Mucosa of rectum (tissue), 2 donors: ENCODE measurements at regions not wholly inside any gene's neighbourhood (a gene's known extent, or its start where the extent isn't known, plus 50 kb on each side); places are given as distances from the start of the nearest gene placed in this dataset.

Source experiments
- H3K27ac ChIP-seq, 2 donors: one replicate each; pipeline ENCODE4 v1.7.0; 2013; ENCODE audit warnings: inconsistent platforms in 2 of 2, low read depth in 2 of 2, low read length in 2 of 2
- H3K27me3 ChIP-seq, 2 donors: one replicate each; pipeline ENCODE4 v1.7.0; 2013; ENCODE audit warnings: low read length in 2 of 2; ENCODE audit not compliant: control insufficient read depth in 2 of 2, insufficient read depth in 2 of 2
- H3K36me3 ChIP-seq, 2 donors: one replicate each; pipeline ENCODE4 v1.7.0; 2013; ENCODE audit warnings: low read length in 2 of 2; ENCODE audit not compliant: control insufficient read depth in 2 of 2, insufficient read depth in 2 of 2
- H3K4me1 ChIP-seq, 2 donors: one replicate each; pipeline ENCODE4 v1.7.0; 2013; ENCODE audit warnings: low read length in 2 of 2, mild to moderate bottlenecking in 1 of 2; ENCODE audit not compliant: control insufficient read depth in 2 of 2, insufficient read depth in 2 of 2
- H3K4me3 ChIP-seq, 2 donors: one replicate each; pipeline ENCODE4 v1.7.0; 2013; ENCODE audit warnings: low read length in 2 of 2
- H3K9ac ChIP-seq, 2 donors: one replicate each; pipeline ENCODE4 v1.7.0; 2013; ENCODE audit warnings: low read length in 2 of 2, low read depth in 1 of 2, mild to moderate bottlenecking in 1 of 2
- H3K9me3 ChIP-seq, 2 donors: one replicate each; pipeline ENCODE4 v1.7.0; 2013; ENCODE audit warnings: low read length in 2 of 2; ENCODE audit not compliant: control insufficient read depth in 2 of 2
- donor health status: healthy.
- donor health status: Normal muscosa, but diverticular disease.

GRCh38 chr9:99300603-99301002 lies 78.5 kb downstream of the SEC61B start:
- no peak overlapping the region for H3K4me3 ChIP-seq
- H3K36me3 ChIP-seq: no peaks in the 10 kb centered on the region
- no peak overlapping the region for H3K27ac ChIP-seq
- H3K9me3 ChIP-seq: no peaks in the 10 kb centered on the region
- H3K27me3 ChIP-seq: peaks cover 0 to 5% of the 10 kb centered on the region in 2 donors
- H3K9ac ChIP-seq: no peak overlapping the region
- no peaks in the 10 kb centered on the region for H3K4me1 ChIP-seq

- H3K9me3 ChIP-seq: no peaks in the 10 kb centered on the region
- no peak overlapping the region for H3K9ac ChIP-seq
- H3K36me3 ChIP-seq: no peaks in the 10 kb centered on the region
- H3K4me1 ChIP-seq: no peaks in the 10 kb centered on the region
- H3K4me3 ChIP-seq: no peak overlapping the region
- peaks cover 0 to 5% of the 10 kb centered on the region in 2 donors for H3K27me3 ChIP-seq
- H3K27ac ChIP-seq: no peak overlapping the region
Observed at GRCh38 chr9:99303177-99303576, 81.1 kb downstream of the SEC61B start.

- no peak overlapping the region for H3K27ac ChIP-seq
- H3K4me1 ChIP-seq: no peaks in the 10 kb centered on the region
- H3K36me3 ChIP-seq: no peaks in the 10 kb centered on the region
- H3K4me3 ChIP-seq: no peak overlapping the region
- H3K9ac ChIP-seq: no peak overlapping the region
- no peaks in the 10 kb centered on the region for H3K9me3 ChIP-seq
- peaks cover 0 to 3% of the 10 kb centered on the region in 2 donors for H3K27me3 ChIP-seq
Observed at GRCh38 chr9:99305124-99305523, 83.0 kb downstream of the SEC61B start.

GRCh38 chr9:99305820-99306811 lies 84.0 kb downstream of the SEC61B start:
- Histone ChIP-seq H3K27me3 (no peaks in the 10 kb centered on the region), H3K9me3 (no peaks in the 10 kb centered on the region), H3K9ac (no peak overlapping the region), H3K4me3 (no peak overlapping the region), H3K4me1 (no peaks in the 10 kb centered on the region), H3K36me3 (no peaks in the 10 kb centered on the region), H3K27ac (no peak overlapping the region)

- Histone ChIP-seq H3K36me3 (no peaks in the 10 kb centered on the region), H3K4me3 (no peak overlapping the region), H3K4me1 (no peaks in the 10 kb centered on the region), H3K9ac (no peak overlapping the region), H3K27ac (no peak overlapping the region), H3K9me3 (no peaks in the 10 kb centered on the region), H3K27me3 (no peaks in the 10 kb centered on the region)
Observed at GRCh38 chr9:99307851-99308250, 85.8 kb downstream of the SEC61B start.

- H3K9me3 ChIP-seq: no peaks in the 10 kb centered on the region
- no peaks in the 10 kb centered on the region for H3K27me3 ChIP-seq
- H3K9ac ChIP-seq: no peak overlapping the region
- H3K4me1 ChIP-seq: no peaks in the 10 kb centered on the region
- no peak overlapping the region for H3K27ac ChIP-seq
- H3K4me3 ChIP-seq: no peak overlapping the region
- no peaks in the 10 kb centered on the region for H3K36me3 ChIP-seq
Observed at GRCh38 chr9:99309141-99309939, 87.3 kb downstream of the SEC61B start.

GRCh38 chr9:99312736-99313135 lies 90.7 kb downstream of the SEC61B start:
- Histone ChIP-seq H3K9ac (no peak overlapping the region), H3K4me3 (no peak overlapping the region), H3K27ac (no peak overlapping the region), H3K36me3 (no peaks in the 10 kb centered on the region), H3K27me3 (no peaks in the 10 kb centered on the region), H3K4me1 (no peaks in the 10 kb centered on the region), H3K9me3 (no peaks in the 10 kb centered on the region)

- no peak overlapping the region for H3K9ac ChIP-seq
- H3K9me3 ChIP-seq: no peaks in the 10 kb centered on the region
- no peak overlapping the region for H3K27ac ChIP-seq
- H3K36me3 ChIP-seq: no peaks in the 10 kb centered on the region
- H3K4me3 ChIP-seq: no peak overlapping the region
- no peaks in the 10 kb centered on the region for H3K27me3 ChIP-seq
- H3K4me1 ChIP-seq: no peaks in the 10 kb centered on the region
Observed at GRCh38 chr9:99319048-99319447, 97.0 kb downstream of the SEC61B start.

- Histone ChIP-seq H3K9me3 (no peaks in the 10 kb centered on the region), H3K9ac (no peak overlapping the region), H3K4me1 (no peaks in the 10 kb centered on the region), H3K36me3 (no peaks in the 10 kb centered on the region), H3K27me3 (no peaks in the 10 kb centered on the region), H3K4me3 (no peak overlapping the region), H3K27ac (no peak overlapping the region)
Observed at GRCh38 chr9:99322299-99322698, 100.2 kb downstream of the SEC61B start.
